ENCODE measurements at regions not wholly inside any gene's neighbourhood (a gene's known extent, or its start where the extent isn't known, plus 50 kb on each side); places are given as distances from the start of the nearest gene placed in this dataset.

DNA sequence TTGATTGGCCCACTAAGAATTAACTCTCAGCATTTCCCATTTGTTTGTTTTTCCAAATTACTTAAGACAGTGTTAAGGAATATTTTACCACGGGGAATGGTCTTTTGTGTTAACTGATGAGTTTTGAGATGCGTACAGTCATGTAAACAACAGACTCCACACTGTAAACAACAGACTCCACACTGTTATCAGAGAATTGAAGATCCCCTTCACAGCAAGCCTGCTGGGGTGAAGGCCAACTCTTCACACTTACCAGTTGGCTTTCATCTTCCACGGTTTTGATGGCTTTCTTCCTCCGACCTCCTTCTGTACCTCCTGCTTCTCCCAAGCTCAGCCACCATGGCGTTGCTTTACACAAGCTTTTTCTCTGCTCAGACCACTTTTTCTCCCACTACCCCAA, 166.8 kb downstream of the TMEM200C start:
- TF ChIP-seq, protein P1, sequence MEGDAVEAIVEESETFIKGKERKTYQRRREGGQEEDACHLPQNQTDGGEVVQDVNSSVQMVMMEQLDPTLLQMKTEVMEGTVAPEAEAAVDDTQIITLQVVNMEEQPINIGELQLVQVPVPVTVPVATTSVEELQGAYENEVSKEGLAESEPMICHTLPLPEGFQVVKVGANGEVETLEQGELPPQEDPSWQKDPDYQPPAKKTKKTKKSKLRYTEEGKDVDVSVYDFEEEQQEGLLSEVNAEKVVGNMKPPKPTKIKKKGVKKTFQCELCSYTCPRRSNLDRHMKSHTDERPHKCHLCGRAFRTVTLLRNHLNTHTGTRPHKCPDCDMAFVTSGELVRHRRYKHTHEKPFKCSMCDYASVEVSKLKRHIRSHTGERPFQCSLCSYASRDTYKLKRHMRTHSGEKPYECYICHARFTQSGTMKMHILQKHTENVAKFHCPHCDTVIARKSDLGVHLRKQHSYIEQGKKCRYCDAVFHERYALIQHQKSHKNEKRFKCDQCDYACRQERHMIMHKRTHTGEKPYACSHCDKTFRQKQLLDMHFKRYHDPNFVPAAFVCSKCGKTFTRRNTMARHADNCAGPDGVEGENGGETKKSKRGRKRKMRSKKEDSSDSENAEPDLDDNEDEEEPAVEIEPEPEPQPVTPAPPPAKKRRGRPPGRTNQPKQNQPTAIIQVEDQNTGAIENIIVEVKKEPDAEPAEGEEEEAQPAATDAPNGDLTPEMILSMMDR (IDR thresholded peaks at IDR 0.05) = no peak
- TF ChIP-seq POLR2AphosphoS5 (IDR thresholded peaks at IDR 0.05) = no peak
